Endothelial cell (in vitro differentiated cells): ENCODE measurements at regions not wholly inside any gene's neighbourhood (a gene's known extent, or its start where the extent isn't known, plus 50 kb on each side); places are given as distances from the start of the nearest gene placed in this dataset.

Experiments used
- DNase-seq: peaks from one replicate; pipeline ENCODE4 v3.0.0; 2021; ENCODE audit warnings: low spot score
- H3K27ac Mint-ChIP-seq: one replicate; pipeline ENCODE4 v1.8.0; 2021; ENCODE audit warnings: mixed read lengths, inconsistent platforms; ENCODE audit not compliant: unreplicated experiment
- H3K27me3 Mint-ChIP-seq: one replicate; pipeline ENCODE4 v1.8.0; 2021; ENCODE audit warnings: mild to moderate bottlenecking, moderate library complexity, mixed read lengths, inconsistent platforms; ENCODE audit not compliant: unreplicated experiment
- H3K36me3 Mint-ChIP-seq: one replicate; pipeline ENCODE4 v1.8.0; 2021; ENCODE audit warnings: mild to moderate bottlenecking, low read depth, mixed read lengths, inconsistent platforms; ENCODE audit not compliant: unreplicated experiment
- H3K4me1 Mint-ChIP-seq: one replicate; pipeline ENCODE4 v1.8.0; 2021; ENCODE audit warnings: mild to moderate bottlenecking, mixed read lengths, inconsistent platforms; ENCODE audit not compliant: unreplicated experiment
- H3K4me3 Mint-ChIP-seq: one replicate; pipeline ENCODE4 v1.8.0; 2021; ENCODE audit warnings: mild to moderate bottlenecking, mixed read lengths, inconsistent platforms; ENCODE audit not compliant: unreplicated experiment
- H3K9me3 Mint-ChIP-seq: one replicate; pipeline ENCODE4 v1.8.0; 2021; ENCODE audit warnings: mixed read lengths, inconsistent platforms; ENCODE audit not compliant: unreplicated experiment
- TF ChIP-seq, protein P1 (sequence below): fragments of 200-600 bp; sonication (generic); IDR thresholded peaks from one replicate; pipeline ENCODE4 v1.5.0; 2021; ENCODE audit warnings: antibody characterized with exemption; ENCODE audit not compliant: unreplicated experiment

DNA sequence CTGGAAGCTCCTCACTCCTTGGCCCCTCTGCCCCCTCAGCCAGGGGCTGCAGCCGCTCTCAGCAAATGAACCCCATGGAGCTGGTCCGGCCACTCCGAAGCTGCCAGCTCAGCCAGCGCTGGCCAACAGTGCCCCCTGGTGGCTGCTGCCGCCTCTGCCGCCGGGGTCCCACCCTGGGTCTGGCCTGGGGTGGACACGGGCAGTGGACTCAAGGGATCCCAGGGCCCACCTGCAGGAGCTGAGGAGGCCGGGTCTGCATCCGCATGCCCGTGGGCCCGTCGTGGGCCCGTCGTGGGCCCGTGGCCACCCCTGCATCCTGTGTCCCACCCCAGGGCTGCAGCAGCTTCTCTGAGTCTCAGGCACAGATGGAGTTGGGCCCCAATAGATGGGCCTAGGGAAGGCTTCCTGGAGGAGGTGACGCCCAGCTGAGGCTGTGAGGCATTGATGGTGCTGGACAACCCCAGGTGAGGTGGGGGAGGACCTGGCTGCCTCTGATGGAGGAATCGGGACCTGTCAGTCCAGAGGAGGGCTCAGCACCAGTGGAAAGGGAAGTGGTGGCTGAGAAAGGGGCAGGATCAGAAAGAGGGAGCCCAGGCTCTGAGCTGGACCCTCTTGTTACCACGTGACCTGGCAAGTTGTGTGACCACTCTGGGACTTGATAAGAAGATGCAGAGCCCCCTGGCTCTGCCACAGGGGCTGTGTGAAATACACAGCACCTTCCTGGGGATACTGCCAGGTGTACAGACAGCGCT, 522.3 kb downstream of the BRD1 start:
- peak; percentile 98 for DNase-seq
- peaks cover 2% of the 10 kb centered on the region for H3K27me3 Mint-ChIP-seq

DNA sequence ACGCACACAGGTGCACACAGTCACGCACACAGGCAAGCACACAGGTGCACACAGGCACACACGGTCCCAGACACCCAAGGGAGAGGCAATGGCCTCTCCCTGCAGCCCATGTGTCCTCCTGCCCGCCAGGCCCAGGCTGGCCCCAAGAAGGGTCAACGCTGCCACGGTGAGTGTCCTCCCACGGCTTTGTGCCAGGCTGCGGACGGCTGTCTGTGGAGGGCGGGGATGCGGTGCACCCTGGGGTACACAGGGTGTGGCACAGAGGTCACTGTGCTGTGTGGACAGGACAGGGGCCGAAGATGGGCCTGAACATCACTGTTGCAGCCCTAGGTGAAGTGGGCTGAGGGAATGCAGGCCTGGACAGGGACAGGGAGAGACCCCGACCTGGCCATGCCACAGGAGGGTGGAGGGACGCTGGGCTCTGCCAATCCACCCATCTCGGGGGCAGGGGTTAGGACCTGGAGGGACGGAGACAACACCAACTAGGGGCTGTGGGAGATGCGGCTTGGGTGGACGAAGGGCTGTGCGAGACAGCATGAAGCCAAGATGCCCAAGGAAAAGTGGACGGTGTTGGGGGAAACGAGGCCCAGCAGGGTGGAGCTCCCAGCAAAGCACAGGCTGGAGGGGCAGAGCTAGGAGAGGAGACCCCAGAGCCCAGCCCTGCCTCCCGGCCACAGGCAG, 523.8 kb downstream of the BRD1 start:
- no peaks in the 10 kb centered on the region for H3K36me3 Mint-ChIP-seq
- peaks cover 5% of the 10 kb centered on the region for H3K4me1 Mint-ChIP-seq
- H3K9me3 Mint-ChIP-seq: no peaks in the 10 kb centered on the region
- TF ChIP-seq, protein P1, sequence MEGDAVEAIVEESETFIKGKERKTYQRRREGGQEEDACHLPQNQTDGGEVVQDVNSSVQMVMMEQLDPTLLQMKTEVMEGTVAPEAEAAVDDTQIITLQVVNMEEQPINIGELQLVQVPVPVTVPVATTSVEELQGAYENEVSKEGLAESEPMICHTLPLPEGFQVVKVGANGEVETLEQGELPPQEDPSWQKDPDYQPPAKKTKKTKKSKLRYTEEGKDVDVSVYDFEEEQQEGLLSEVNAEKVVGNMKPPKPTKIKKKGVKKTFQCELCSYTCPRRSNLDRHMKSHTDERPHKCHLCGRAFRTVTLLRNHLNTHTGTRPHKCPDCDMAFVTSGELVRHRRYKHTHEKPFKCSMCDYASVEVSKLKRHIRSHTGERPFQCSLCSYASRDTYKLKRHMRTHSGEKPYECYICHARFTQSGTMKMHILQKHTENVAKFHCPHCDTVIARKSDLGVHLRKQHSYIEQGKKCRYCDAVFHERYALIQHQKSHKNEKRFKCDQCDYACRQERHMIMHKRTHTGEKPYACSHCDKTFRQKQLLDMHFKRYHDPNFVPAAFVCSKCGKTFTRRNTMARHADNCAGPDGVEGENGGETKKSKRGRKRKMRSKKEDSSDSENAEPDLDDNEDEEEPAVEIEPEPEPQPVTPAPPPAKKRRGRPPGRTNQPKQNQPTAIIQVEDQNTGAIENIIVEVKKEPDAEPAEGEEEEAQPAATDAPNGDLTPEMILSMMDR: no peak
- H3K4me3 Mint-ChIP-seq: no peak overlapping the region
- H3K27me3 Mint-ChIP-seq: peaks cover 2% of the 10 kb centered on the region
- no peak for DNase-seq
- no peak overlapping the region for H3K27ac Mint-ChIP-seq

More for the DNA sequence above, 522.3 kb downstream of the BRD1 start:
- no peak overlapping the region for H3K4me3 Mint-ChIP-seq
- peaks cover 4% of the 10 kb centered on the region for H3K4me1 Mint-ChIP-seq
- H3K36me3 Mint-ChIP-seq: no peaks in the 10 kb centered on the region
- H3K9me3 Mint-ChIP-seq: no peaks in the 10 kb centered on the region
- TF ChIP-seq, protein P1: peak; percentile 98
- H3K27ac Mint-ChIP-seq: no peak overlapping the region

DNA sequence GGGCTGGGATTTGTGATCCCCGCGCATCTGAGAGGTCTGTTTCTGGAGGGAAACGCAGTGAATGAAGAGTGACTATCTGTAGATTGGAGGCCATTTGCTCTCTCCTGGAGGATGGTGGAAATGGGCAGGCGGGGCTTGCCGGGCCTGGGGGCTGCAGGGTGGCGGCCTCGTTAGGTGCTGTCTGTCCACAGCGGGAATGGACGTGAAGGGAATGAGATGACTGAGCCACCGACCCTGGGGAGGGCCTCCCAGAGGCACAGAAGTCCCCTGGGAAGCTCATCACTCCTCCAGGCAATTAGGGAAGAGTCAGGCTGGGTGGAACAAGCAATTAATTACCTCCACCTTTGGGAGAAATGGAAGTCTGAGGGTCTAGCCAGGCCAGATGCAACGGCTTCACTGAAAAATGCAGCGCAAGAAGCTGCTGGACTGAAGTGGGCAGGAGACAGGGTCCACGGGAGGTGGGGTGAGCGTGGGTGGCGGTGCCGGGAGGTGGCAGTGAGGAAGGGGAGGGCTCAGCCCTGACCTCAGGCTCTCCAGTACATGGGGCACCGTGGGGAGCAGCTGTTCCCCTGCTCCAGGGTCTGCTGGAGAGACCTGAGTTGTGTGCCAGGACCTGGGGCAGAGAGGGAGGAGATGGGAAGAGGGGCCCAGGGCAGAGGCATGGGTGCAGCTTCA, 524.5 kb downstream of the BRD1 start:
- H3K27ac Mint-ChIP-seq: peak overlapping the region; percentile 36
- TF ChIP-seq, protein P1: no peak
- DNase-seq: no peak
- H3K9me3 Mint-ChIP-seq: no peaks in the 10 kb centered on the region
- H3K27me3 Mint-ChIP-seq: peaks cover 6% of the 10 kb centered on the region
- peaks cover 5% of the 10 kb centered on the region for H3K4me1 Mint-ChIP-seq
- H3K36me3 Mint-ChIP-seq: no peaks in the 10 kb centered on the region
- peak overlapping the region; percentile 15 for H3K4me3 Mint-ChIP-seq

DNA sequence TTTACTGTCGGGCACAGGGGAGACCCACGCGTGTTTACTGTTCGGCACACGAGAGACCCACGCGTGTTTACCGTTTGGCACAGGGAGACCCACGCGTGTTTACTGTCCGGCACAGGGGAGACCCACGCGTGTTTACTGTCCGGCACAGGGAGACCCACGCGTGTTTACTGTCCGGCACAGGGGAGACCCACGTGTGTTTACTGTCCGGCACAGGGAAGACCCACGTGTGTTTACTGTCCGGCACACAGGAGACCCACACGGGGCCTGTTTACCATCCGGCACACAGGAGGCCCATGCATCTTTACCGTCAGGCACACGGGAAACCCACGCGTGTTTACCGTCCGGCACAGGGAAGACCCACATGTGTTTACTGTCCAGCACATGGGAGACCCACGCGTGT, 525.1 kb downstream of the BRD1 start:
- Mint-ChIP-seq H3K27me3 (peaks cover 9% of the 10 kb centered on the region), H3K27ac (no peak overlapping the region), H3K4me3 (no peak overlapping the region), H3K9me3 (no peaks in the 10 kb centered on the region), H3K36me3 (no peaks in the 10 kb centered on the region), H3K4me1 (peaks cover 5% of the 10 kb centered on the region)
- DNase-seq: no peak
- TF ChIP-seq, protein P1: no peak

DNA sequence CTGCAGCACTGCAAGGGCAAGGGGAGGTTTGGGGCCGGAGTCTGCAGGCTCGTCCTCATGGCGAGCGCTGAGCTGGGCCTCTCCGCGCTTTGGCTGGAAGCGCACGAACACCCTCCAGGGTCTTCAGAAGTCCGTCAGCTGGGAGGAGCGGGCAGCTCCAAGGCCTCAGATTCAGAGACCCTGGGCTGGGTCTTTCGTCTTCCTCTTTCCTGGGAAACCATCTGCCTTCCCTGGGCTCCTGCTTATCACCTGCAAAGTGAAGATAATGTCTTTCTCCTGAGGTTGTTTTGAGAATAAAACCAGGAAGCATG, 525.6 kb downstream of the BRD1 start:
- DNase-seq: no peak
- Mint-ChIP-seq H3K4me3 (no peak overlapping the region), H3K27ac (no peak overlapping the region), H3K9me3 (no peaks in the 10 kb centered on the region), H3K27me3 (peaks cover 9% of the 10 kb centered on the region), H3K4me1 (peaks cover 5% of the 10 kb centered on the region), H3K36me3 (no peaks in the 10 kb centered on the region)
- TF ChIP-seq, protein P1: no peak
